ENCODE measurements at regions not wholly inside any gene's neighbourhood (a gene's known extent, or its start where the extent isn't known, plus 50 kb on each side); places are given as distances from the start of the nearest gene placed in this dataset.

GRCh38 chrX:122270809-122271494, 913.1 kb upstream of the GRIA3 start (continued):
- no peak for TF ChIP-seq ZNF24 (IDR thresholded peaks at IDR 0.05)
- TF ChIP-seq RAD51 (IDR thresholded peaks at IDR 0.05), result 0 out of 2 replicates have a peak, but pooled peaks have one; percentile 35
- no peak for TF ChIP-seq PAX8 (IDR thresholded peaks at IDR 0.05)
- 0 out of 2 replicates have a peak, but pooled peaks have one; percentile 29 for TF ChIP-seq MTA2 (IDR thresholded peaks at IDR 0.05; ENCODE audit: low read depth)
- TF ChIP-seq EP300 (IDR thresholded peaks at IDR 0.05; ENCODE audit: borderline replicate concordance in 1 of 2, control insufficient read depth in 1 of 2, low read depth in 2 of 2, low read length in 2 of 2), result 0 out of 4 replicates have a peak, but pooled peaks of 1 of the 2 experiments have one; percentile 15
- TF ChIP-seq ZNF217 (IDR thresholded peaks at IDR 0.05), result no peak

GRCh38 chrX:122272011-122272410, 912.1 kb upstream of the GRIA3 start:
- Histone ChIP-seq H4K20me1 (ENCODE audit: control insufficient read depth, insufficient read depth) (no peaks in the 10 kb centered on the region), H3K9ac (ENCODE audit: control insufficient read depth, insufficient read depth, low read length) (no peak overlapping the region), H3K36me3 (ENCODE audit: control insufficient read depth in 2 of 2, insufficient read depth in 2 of 2, low read length in 1 of 2) (no peaks in the 10 kb centered on the region), H3K9me3 (replicated peaks; ENCODE audit: control insufficient read depth, insufficient read depth, low read length) (no peaks in the 10 kb centered on the region), H3K27me3 (replicated peaks in 1 of 2; ENCODE audit: control insufficient read depth in 2 of 2, insufficient read depth in 2 of 2, low read length in 1 of 2) (no peaks in the 10 kb centered on the region), H2AFZ (ENCODE audit: control insufficient read depth, low read depth, low read length) (no peak overlapping the region), H3K79me2 (ENCODE audit: control insufficient read depth, insufficient read depth, low read length) (no peaks in the 10 kb centered on the region), H3K4me3 (no peak overlapping the region), H3K4me1 (ENCODE audit: control insufficient read depth, insufficient read depth, low read length) (no peaks in the 10 kb centered on the region), H3K27ac (ENCODE audit: control insufficient read depth, insufficient read depth) (no peak overlapping the region), H3K4me2 (ENCODE audit: control insufficient read depth, insufficient read depth) (no peak overlapping the region)
- in situ Hi-C loops (cut with MboI) (no loop called here), intact Hi-C loops (cut with micrococcal nuclease; ENCODE audit: unreplicated experiment) (loop anchor here (10.0 kb wide), 1 partner anchor 1133 kb away; no protein-coding TSS in a partner anchor)
- CTCF ChIA-PET, result interaction anchor here (1.6 kb wide), 1 partner anchor 11 kb away, joined by 3 read pairs; no protein-coding TSS in a partner anchor
- POLR2A ChIA-PET, result no interaction called here
- ATAC-seq (no peak), DNase-seq (ENCODE audit: low read depth, low spot score) (no peak), FAIRE-seq (no peak)
- WGBS (ENCODE audit: insufficient coverage, insufficient replicate concordance, low lambda C conversion rate, missing lambda C conversion rate), result 4% methylated on average over 1 of the region's 1 CpG
- RAD21 ChIA-PET (ENCODE audit: unreplicated experiment), result interaction anchor here (0.8 to 4.2 kb wide), 2 partner anchors 8 to 408 kb away, joined by 3 to 35 read pairs; no protein-coding TSS in a partner anchor
- no TSS peak for BruUV-seq (replicated peaks)
- no peak for TF ChIP-seq CUX1 (IDR thresholded peaks at IDR 0.05; ENCODE audit: insufficient replicate concordance, low read depth, low read length)
- TF ChIP-seq NFXL1 (IDR thresholded peaks at IDR 0.05; ENCODE audit: borderline replicate concordance), result no peak
- SMC1A ChIA-PET (ENCODE audit: uncharacterized antibody, unreplicated experiment), result interaction anchor here (0.6 to 3.5 kb wide), 4 partner anchors 8 to 1227 kb away, joined by 3 to 11 read pairs (median 6); no protein-coding TSS in a partner anchor

Measured in GM12878 (cell line).